GM13976 (cell line): ENCODE measurements at regions not wholly inside any gene's neighbourhood (a gene's known extent, or its start where the extent isn't known, plus 50 kb on each side); places are given as distances from the start of the nearest gene placed in this dataset.

Experiments
- DNase-seq: peaks from one replicate; pipeline ENCODE4 v3.0.0; 2012; ENCODE audit warnings: low spot score
- in situ Hi-C: fragments of 300-500 bp; cut with MboI; formaldehyde crosslinking; loops from one replicate; pipeline ENCODE4 v1.12.0; 2022; ENCODE audit warnings: low sequenced_read_pairs, mixed read lengths, inconsistent platforms; ENCODE audit not compliant: unreplicated experiment
- TF ChIP-seq, protein P1 (sequence below): IDR thresholded peaks from 2 replicates; pipeline ENCODE4 v1.5.1; 2012; ENCODE audit warnings: borderline replicate concordance, mild to moderate bottlenecking; ENCODE audit not compliant: insufficient read depth; ENCODE audit errors: extremely low read depth, missing control alignments, control extremely low read depth

DNA sequence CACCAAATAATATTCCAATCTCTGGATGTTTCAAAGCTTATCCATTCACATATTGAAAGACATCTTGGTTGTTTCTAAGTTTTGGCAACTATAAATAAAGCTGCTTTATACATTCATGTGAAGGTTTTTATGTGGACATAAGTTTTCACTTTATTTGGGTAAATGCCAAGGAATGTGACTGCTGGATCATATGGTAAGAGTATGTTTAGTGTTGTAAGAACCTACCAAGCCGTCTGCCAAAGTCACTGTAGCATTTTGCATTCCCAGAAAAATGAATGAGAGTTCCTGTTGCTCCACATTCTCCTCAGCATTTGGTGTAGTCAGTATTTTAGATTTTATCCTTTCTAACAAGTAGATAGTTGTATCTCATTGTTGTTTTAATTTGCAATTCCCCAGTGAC lies 1047.7 kb downstream of the C4orf33 start:
- no peak for DNase-seq
- TF ChIP-seq, protein P1, sequence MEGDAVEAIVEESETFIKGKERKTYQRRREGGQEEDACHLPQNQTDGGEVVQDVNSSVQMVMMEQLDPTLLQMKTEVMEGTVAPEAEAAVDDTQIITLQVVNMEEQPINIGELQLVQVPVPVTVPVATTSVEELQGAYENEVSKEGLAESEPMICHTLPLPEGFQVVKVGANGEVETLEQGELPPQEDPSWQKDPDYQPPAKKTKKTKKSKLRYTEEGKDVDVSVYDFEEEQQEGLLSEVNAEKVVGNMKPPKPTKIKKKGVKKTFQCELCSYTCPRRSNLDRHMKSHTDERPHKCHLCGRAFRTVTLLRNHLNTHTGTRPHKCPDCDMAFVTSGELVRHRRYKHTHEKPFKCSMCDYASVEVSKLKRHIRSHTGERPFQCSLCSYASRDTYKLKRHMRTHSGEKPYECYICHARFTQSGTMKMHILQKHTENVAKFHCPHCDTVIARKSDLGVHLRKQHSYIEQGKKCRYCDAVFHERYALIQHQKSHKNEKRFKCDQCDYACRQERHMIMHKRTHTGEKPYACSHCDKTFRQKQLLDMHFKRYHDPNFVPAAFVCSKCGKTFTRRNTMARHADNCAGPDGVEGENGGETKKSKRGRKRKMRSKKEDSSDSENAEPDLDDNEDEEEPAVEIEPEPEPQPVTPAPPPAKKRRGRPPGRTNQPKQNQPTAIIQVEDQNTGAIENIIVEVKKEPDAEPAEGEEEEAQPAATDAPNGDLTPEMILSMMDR: no peak
- in situ Hi-C loops: no loop called here

DNA sequence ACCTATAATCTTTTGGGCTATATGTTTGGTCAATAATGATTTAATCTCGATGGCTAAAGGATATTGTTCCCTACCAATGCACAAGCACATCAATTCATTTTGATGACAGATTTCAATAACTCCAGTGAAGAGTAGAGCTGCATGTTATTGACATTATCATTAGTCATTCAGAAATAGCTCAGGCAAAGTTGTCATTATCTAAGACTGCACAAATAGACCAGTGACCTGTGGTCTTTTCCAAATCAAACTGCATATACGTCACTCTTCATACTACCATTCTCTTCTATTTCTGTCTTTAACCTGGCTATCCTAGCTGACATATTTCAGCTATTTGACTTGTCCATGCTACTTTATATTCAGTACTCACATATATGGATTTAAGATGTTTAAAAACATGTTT lies 1050.8 kb downstream of the C4orf33 start:
- DNase-seq: no peak
- TF ChIP-seq, protein P1: no peak
- in situ Hi-C loops: no loop called here

DNA sequence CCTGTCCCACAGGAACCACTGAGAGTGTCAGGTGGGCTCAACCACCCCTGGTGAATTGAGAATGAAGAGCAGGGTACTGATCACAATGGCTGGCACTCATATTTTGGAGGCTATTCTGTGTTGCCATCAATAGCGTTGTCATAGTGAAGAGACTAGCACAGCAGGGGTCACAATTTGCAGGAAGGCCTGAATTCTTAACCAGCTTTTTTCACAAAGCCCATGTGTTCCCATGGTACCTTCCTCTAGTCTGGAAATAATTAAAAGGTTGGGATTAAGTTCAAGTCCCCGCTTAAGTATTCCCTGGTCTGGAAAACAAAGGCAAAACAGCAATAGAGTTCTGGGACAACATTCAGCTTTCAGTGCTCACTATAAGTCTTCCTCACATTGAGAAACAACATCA lies 1051.7 kb downstream of the C4orf33 start:
- in situ Hi-C loops: no loop called here
- TF ChIP-seq, protein P1: no peak
- no peak for DNase-seq

- in situ Hi-C loops: no loop called here
- DNase-seq: no peak
- TF ChIP-seq, protein P1: no peak
Observed at GRCh38 chr4:130154901-130155300, 1058.9 kb downstream of the C4orf33 start.

- no peak for DNase-seq
- in situ Hi-C loops: no loop called here
- TF ChIP-seq, protein P1: no peak
Observed at GRCh38 chr4:130163701-130164100, 1067.7 kb downstream of the C4orf33 start.

DNA sequence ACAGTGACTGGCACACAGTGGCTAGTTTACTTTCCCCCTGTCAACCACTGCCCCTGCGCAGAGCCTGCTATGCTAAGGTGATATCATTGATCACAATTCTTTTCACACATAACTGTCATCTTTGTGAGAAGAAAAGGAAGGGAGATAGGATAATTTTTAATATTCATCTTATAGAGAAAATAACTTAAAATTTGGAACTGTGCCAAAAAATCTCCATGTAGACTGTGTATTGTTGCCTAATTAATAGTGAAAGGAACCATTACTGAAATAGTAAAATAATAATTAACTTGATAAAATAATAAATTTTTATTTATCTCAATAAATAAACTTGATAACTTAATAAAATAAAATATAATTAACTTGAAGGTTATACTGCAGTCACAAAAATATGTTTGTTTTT lies 1069.4 kb downstream of the C4orf33 start:
- TF ChIP-seq, protein P1: no peak
- DNase-seq: no peak
- in situ Hi-C loops: no loop called here

- in situ Hi-C loops: no loop called here
- DNase-seq: no peak
- TF ChIP-seq, protein P1: no peak
Observed at GRCh38 chr4:130172156-130172555, 1076.2 kb downstream of the C4orf33 start.
